Activated CD8-positive, alpha-beta memory T cell treated with anti-CD3 and anti-CD28 coated beads, Interleukin-2, amount 50 U/mL, for 48 hours (primary cell): ENCODE measurements at regions not wholly inside any gene's neighbourhood (a gene's known extent, or its start where the extent isn't known, plus 50 kb on each side); places are given as distances from the start of the nearest gene placed in this dataset.
"Not testable (repeated sequence)": the region's sequence is repeated elsewhere in the genome, so short reads cannot be mapped to it uniquely, and the experiment has no call there.

Experiments
- DNase-seq: peaks from one replicate; pipeline ENCODE4 v3.0.0-alpha.2; 2020

- DNase-seq = no peak
Observed at GRCh38 chr6:56837322-56837894, 117.5 kb upstream of the BEND6 start.

DNA sequence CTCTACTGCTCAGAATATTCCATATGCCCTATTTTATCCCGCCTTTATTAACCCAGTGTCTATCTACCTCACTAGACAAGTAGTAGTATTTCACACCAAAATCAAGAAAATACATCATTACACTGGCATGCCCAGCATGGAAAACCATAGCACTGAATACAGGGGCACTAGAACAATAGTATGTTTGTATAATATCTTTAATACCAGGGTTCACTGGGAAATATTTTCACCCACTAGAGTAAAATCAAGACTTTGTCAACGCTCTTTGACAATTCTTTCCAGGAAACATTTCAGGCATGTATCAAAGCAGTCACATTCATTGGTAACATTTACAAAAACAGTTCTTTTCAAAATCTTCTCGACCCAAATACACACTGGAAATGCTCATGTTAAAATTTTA is 119.3 kb upstream of the BEND6 start:
- no peak for DNase-seq

- no peak for DNase-seq
Observed at GRCh38 chr6:56833873-56834272, 121.0 kb upstream of the BEND6 start.

GRCh38 chr6:56833127-56833791 is 121.6 kb upstream of the BEND6 start:
- no peak for DNase-seq

DNA sequence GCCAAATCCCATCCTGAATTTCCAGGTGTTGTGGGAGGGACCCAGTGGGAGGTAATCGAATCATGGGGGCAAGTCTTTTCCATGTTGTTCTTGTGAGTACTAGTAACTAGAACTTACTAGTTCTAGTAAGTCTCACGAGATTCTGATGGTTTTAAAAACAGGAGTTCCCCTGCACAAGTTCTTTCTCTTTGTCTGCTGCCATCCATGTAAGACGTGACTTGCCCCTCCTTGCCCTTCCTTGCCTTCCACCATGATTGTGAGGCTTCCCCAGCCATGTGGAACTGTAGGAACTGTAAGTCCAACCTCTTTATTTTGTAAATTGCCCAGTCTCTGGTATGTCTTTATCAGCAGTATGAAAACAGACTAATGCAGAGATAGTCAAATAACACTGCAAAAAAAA is 122.7 kb upstream of the BEND6 start:
- DNase-seq = no peak

DNA sequence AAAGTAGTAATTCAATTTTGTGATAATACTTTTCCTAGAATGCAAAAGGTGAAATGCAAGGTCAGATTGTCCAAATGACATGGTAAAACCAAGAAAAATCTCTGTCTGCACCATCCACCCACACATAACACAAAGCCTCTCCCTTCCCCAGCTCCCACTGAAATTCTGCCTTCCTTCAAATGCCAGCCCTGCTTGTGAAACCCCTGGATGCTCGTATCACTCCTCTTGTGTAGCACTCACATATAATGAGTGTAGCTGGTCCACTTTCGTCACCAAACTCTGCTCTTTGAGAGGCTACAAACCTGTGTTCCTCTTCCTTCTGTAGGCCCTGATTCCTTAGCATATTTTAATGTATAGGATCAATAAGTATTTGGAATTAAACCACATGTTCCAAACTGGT is 123.6 kb upstream of the BEND6 start:
- no peak for DNase-seq

DNA sequence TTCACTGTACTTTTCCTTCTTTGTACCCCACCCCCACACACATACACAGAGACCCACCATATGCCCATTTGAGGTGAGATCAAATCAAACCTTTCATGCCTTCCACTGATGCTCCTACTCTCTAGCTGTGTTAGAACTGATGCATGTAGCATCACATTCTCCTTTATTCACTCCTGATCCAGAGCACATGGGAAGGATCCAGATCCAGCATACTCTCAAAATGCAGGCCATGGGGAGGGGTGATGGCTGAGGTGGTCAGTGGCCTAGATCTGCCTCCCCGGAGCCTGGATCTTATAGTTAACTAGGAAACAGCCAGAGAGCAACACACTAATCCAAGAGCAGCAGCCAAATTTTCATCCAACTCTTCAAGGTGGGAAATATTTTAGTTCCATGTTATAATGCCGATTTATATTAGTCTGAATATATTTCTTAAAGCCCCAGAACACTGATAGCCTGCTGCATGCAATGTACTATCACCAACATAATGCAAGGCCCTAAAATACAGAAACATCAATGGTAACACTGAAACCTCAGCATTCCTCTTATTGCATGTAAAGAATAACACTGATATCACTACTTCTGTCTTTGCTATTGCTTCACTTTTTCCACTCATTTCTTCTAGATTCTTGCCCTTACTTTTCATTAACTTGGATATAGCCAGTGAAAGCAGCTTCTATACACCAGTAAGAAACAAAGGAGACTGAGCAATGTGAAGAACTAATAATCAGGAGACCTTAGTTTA is 126.8 kb upstream of the BEND6 start:
- no peak for DNase-seq

- DNase-seq = not testable (repeated sequence)
Observed at GRCh38 chr6:56824431-56824830, 130.5 kb upstream of the BEND6 start.

DNA sequence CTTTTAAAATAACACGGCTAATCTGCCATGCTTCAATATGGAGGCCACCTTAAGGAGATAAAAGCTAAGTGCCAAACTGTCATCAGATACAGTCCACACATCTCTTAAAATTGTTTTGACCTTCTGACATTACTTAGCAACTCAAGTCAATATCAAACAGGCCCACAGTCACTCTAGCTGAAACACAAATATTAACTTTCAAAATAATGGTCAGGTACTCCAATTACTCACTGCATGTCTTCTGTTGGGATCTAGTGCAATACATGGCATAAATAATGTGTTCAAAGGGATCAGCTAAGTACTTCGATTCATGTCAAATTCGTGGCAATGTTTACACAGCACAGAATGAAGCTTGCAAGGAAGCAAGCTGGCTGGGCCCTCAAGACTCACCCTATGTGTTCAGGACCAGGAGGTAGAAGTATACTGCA is 133.9 kb upstream of the BEND6 start:
- no peak for DNase-seq

DNA sequence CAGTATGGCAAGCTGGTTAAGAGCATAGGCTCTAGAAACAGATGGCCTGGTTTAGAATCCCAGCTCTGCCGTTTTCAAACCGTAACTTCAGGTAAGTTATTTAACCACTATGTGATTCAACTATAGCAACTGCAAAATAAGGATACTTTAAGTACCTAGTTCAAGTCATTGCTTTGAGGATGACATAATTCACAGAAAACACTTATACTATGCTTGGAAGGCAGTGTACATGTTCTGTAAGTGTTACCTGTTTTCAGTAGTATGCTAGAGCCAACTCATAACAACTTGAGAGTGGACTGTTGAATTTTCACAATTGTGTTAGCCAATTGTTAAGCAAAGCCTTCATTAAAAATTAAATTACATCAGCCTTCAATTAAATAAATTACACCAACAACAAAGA is 134.8 kb upstream of the BEND6 start:
- no peak for DNase-seq

- DNase-seq = no peak
Observed at GRCh38 chr6:56819604-56820003, 135.3 kb upstream of the BEND6 start.

DNA sequence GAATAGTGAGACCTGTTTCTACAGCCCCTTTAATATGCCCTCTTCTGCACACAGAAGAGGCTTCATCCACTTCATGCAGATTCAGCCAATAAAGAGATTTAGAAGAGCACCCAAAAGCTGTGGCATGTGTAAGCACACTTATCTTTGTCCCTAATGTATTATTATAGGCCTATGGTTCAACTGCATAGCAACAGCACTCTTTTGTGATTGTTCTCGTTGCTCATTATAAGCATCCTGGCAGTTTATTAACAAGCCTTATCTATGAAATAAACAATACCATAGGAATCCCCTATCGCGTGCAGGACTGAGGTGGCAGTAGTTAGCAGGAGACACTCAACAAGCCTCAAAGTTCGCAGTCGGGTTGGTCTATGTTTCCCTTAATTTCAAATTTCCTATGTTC is 138.5 kb upstream of the BEND6 start:
- no peak for DNase-seq

GRCh38 chr6:56815436-56815835 is 139.5 kb upstream of the BEND6 start:
- DNase-seq = no peak

DNA sequence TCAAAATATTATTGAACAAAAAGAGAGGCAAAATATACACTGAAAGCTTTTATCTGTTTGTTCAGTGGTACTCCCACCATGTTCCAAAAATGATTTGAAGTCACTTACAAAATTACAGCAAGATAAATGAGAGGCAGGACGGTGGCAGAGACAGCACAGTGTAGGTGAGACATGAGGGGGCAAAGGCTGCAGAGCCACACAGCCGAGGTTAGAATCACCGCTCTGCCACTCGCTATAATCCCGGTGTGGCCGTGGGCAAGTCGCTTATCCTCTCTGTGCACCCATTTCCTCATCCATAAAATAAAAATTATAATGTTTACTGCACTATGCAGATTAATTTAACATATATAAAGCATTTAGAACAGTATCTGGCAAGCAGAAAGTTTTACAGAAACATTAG is 140.1 kb upstream of the BEND6 start:
- DNase-seq = no peak

GRCh38 chr6:56814308-56814707 is 140.6 kb upstream of the BEND6 start:
- no peak for DNase-seq

DNA sequence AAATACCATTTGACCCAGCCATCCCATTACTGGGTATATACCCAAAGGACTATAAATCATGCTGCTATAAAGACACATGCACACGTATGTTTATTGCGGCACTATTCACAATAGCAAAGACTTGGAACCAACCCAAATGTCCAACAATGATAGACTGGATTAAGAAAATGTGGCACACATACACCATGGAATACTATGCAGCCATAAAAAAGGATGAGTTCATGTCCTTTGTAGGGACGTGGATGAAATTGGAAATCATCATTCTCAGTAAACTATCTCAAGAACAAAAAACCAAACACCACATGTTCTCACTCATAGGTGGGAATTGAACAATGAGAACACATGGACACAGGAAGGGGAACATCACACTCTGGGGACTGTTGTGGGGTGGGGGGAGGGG is 142.1 kb upstream of the BEND6 start:
- DNase-seq = not testable (repeated sequence)

- no peak for DNase-seq
Observed at GRCh38 chr6:56808871-56809359, 146.0 kb upstream of the BEND6 start.

GRCh38 chr6:56807989-56808337 is 146.9 kb upstream of the BEND6 start:
- no peak for DNase-seq

DNA sequence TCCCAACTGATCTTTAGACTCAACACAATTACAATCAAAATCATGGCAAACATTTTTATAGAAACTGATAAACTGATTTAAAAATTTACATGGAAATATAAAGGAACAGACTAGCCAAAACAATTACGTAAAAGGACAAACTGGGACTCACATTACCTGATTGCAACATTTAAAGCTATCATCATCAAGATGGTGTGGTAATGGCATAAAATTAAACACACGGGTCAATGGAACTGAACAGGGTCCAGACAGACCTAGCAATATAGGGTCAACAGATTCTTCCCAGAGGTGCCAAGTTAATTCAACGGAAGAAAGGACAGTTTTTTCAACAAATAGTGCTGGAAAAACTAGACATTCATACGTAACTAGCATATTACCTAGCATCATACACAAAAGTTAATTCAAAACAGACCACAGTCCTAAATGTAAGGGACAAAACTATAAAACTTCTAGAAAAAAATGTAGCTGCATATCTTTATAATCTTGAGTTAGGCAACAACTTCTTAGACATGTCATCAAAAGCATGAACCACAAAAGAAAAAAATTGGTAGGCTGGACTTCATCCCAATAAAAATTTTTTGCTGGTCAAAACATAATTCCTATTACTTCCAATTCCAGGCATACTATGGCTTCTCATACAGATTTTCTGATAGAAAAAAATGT is 147.4 kb upstream of the BEND6 start:
- no peak for DNase-seq

DNA sequence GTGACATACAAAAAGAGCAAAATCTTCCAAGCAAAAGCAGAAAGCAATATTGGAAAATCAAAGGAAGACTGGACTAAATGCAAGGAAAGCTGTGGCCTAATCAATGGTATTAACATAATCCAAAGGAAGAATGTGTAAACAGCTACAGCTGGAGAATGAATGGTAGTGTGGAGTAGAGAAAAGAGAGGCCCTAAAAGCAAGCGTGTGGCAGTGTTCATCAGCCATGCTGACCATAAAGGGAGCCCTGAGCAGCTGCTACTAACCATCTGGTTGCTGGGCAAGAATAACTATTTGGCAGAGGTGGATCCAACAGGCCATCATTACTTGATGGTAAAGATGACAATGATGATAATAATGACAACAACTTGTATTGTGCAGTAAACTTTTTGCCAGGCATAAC is 148.5 kb upstream of the BEND6 start:
- no peak for DNase-seq

GRCh38 chr6:56804996-56805395 is 149.9 kb upstream of the BEND6 start:
- no peak for DNase-seq

DNA sequence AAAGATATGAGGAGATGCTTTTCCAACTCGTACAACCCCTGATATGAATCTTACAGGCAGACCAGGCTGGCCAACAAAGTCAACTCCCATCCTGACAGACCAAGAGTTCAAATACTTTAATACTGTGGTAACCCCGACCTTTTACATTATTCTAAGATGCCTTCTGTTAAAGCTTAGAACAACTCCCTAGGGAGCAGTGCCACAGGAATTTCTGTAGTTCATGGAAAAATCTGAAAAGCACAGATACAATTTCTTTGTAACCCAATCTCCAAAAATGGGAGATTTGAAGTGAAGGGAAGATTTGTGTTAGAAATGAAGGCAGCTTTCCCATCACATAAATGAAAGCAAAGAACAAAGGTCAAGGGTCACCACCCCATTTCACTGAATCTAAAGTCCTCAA is 151.3 kb upstream of the BEND6 start:
- no peak for DNase-seq

DNA sequence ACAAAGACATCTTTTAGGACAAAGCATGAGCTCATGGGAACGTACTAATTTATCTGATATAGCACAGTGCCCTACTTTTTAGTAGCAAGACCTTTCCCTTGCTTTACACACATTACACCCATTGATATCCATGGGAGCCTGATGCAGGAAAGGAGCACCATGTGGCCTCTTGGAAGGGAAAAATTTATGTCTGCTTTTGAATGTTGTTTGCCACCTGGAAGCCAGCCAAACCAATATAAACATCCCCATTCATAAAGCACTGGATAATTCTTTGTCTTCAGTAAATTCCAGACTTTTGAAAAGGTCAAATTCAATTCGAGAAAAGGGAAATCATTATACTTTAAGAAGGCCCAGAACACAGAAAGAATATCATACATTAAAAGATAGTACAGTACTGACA is 152.3 kb upstream of the BEND6 start:
- no peak for DNase-seq

DNA sequence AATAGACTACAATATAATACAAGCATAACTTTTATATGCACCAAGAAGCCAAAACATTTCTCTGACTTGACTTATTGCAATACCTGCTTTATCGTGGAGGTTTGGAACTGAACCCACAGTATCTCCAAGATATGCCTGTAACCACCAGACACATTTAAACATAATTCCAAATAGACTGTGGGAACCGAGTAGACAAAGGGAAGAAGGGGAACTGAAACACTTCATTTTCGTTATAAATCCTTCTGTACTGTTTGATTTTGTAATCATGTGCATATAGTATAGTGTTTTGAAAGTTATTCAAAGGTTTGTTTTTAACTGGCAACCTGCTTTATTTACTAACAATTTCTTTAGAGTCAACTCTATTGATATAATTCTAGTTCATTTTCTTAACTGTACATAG is 154.9 kb upstream of the BEND6 start:
- DNase-seq = no peak
